HepG2 (cell line): ENCODE measurements at regions not wholly inside any gene's neighbourhood (a gene's known extent, or its start where the extent isn't known, plus 50 kb on each side); places are given as distances from the start of the nearest gene placed in this dataset.

Source experiments
- ATAC-seq: fragments of 200-7000 bp; cut with Tn5 transposase; 3 replicates; pipeline ENCODE4 v1.9.1; 2020; ENCODE audit warnings: mild to moderate bottlenecking, moderate library complexity
- BruUV-seq: library from RNA; stranded (reverse); fragments of 400-500 nt; replicated peaks from 2 replicates; lab custom pipeline; 2021; lab: Mats Ljungman, UMichigan
- CTCF ChIA-PET: fragments of 300-600 bp; formaldehyde crosslinking; extraction: SDS; loops from one replicate; lab custom pipeline; 2021; ENCODE audit warnings: low total read pairs, inconsistent platforms, low intra/inter-chr PET ratio; lab: Yijun Ruan, JAX
- POLR2A ChIA-PET: fragments of 350-600 bp; sonication (Branson Sonifier 250); formaldehyde crosslinking; loops from one replicate; lab custom pipeline; 2020; ENCODE audit warnings: antibody characterized with exemption, inconsistent platforms; lab: Yijun Ruan, JAX
- DNase-seq: peaks from one replicate; pipeline ENCODE4 v3.0.0-alpha.2; 2015; ENCODE audit warnings: low spot score
- FAIRE-seq: peaks from 3 replicates; lab custom pipeline; 2011; peaks lifted over from hg19 to GRCh38; lab: Jason Lieb, UNC
- H2AFZ ChIP-seq: one replicate; pipeline ENCODE4 v1.6.1; 2011; ENCODE audit warnings: low read length, inconsistent platforms
- H3K27ac ChIP-seq: fragments of 300-600 bp; 3 replicates; pipeline ENCODE4 v1.8.0; 2011; ENCODE audit warnings: mixed run types, mild to moderate bottlenecking, mixed read lengths, low read length, inconsistent platforms; ENCODE audit not compliant: insufficient read depth; ENCODE audit errors: extremely low read length
- H3K27me3 ChIP-seq, 2 experiments: fragments of 200-600 bp in 1 of 2; 2 replicates in 1 of 2; 3 replicates in 1 of 2; pipeline versions ENCODE4 v1.6.0 to v1.8.0; 2011; ENCODE audit warnings: low read length in 2 of 2, mild to moderate bottlenecking in 2 of 2, moderate library complexity in 2 of 2, inconsistent platforms in 1 of 2; ENCODE audit not compliant: insufficient read depth in 2 of 2, control insufficient read depth in 1 of 2
- H3K36me3 ChIP-seq, 2 experiments: fragments of 200-600 bp in 1 of 2; replicated peaks in 1 of 2; 2 replicates in 1 of 2; 3 replicates in 1 of 2; pipeline versions ENCODE4 v1.5.1 to v1.8.0; 2011; ENCODE audit warnings: low read length in 2 of 2, inconsistent platforms in 1 of 2; ENCODE audit not compliant: insufficient read depth in 2 of 2, control insufficient read depth in 1 of 2
- H3K4me1 ChIP-seq: 2 replicates; pipeline ENCODE4 v1.5.1; 2012; ENCODE audit warnings: low read length, inconsistent platforms; ENCODE audit not compliant: insufficient read depth
- H3K4me2 ChIP-seq: 2 replicates; pipeline ENCODE4 v1.6.0; 2011; ENCODE audit warnings: low read depth, low read length, inconsistent platforms
- H3K4me3 ChIP-seq, 3 experiments: fragments of 200-600 bp in 1 of 3; sonication (generic), shearing (Covaris generic) in 1 of 3; replicated peaks in 1 of 3; 2 replicates each; pipeline ENCODE4 v1.5.1; 2011 to 2016; ENCODE audit warnings: low read length in 3 of 3, inconsistent platforms in 2 of 3, low read depth in 2 of 3, mild to moderate bottlenecking in 2 of 3, control low read depth in 1 of 3, mixed read lengths in 1 of 3; ENCODE audit not compliant: insufficient read depth in 1 of 3
- H3K79me2 ChIP-seq: one replicate; pipeline ENCODE4 v1.6.1; 2011; ENCODE audit warnings: low read length, inconsistent platforms; ENCODE audit not compliant: insufficient read depth
- H3K9ac ChIP-seq: 2 replicates; pipeline ENCODE4 v1.6.0; 2011; ENCODE audit warnings: mild to moderate bottlenecking, low read depth, low read length, inconsistent platforms; ENCODE audit not compliant: insufficient read depth
- H3K9me3 ChIP-seq: 2 replicates; pipeline ENCODE4 v1.5.1; 2012; ENCODE audit warnings: mild to moderate bottlenecking, low read length
- H4K20me1 ChIP-seq: 2 replicates; pipeline ENCODE4 v1.6.0; 2011; ENCODE audit warnings: inconsistent platforms, mild to moderate bottlenecking, low read length, moderate library complexity; ENCODE audit not compliant: insufficient read depth
- ETV6 ChIP-seq: sonication (generic); formaldehyde crosslinking; conservative IDR thresholded peaks from 2 replicates; pipeline ENCODE4 v1.4.0; 2020; ENCODE audit warnings: missing genetic modification reagents
- FOXK2 ChIP-seq: fragments of 450-650 bp; IDR thresholded peaks from 2 replicates; pipeline ENCODE4 v1.6.1; 2016
- PHF20 ChIP-seq: sonication (generic); formaldehyde crosslinking; IDR thresholded peaks from 2 replicates; pipeline ENCODE4 v1.5.0; 2020; ENCODE audit warnings: mild to moderate bottlenecking, missing genetic modification reagents
- SIX4 ChIP-seq: sonication (generic); formaldehyde crosslinking; IDR thresholded peaks from 2 replicates; pipeline ENCODE4 v1.4.0; 2020; ENCODE audit warnings: missing genetic modification reagents
- SRF ChIP-seq: IDR thresholded peaks from 2 replicates; pipeline ENCODE4 v1.6.1; 2011; ENCODE audit warnings: mild to moderate bottlenecking, low read depth, low read length, moderate library complexity
- ZBTB3 ChIP-seq: sonication (generic); formaldehyde crosslinking; IDR thresholded peaks from 2 replicates; pipeline ENCODE4 v1.4.0; 2020; ENCODE audit warnings: low read depth, mild to moderate bottlenecking, moderate library complexity, missing genetic modification reagents, borderline replicate concordance
- ZFAT ChIP-seq: sonication (generic); formaldehyde crosslinking; conservative IDR thresholded peaks from 2 replicates; pipeline ENCODE4 v1.8.1; 2023; ENCODE audit warnings: missing genetic modification reagents, inconsistent platforms
- ZNF775 ChIP-seq: sonication (generic); formaldehyde crosslinking; IDR thresholded peaks from 2 replicates; pipeline ENCODE4 v1.4.0; 2020; ENCODE audit warnings: missing genetic modification reagents, mild to moderate bottlenecking, moderate library complexity, borderline replicate concordance
- WGBS: methylation state at CpG from one replicate; pipeline ENCODE4 v1.1.6; 2017; ENCODE audit warnings: low lambda C conversion rate; 5-methylcytosine and 5-hydroxymethylcytosine counted together
- in situ Hi-C: cut with HindIII; loops from 2 replicates; pipeline ENCODE4 v1.10.0; 2017; ENCODE audit warnings: low pct_unique_long_range_greater_than_20kb; ENCODE audit not compliant: extremely low pct_ligation_motif_present
- intact Hi-C: fragments of 100-400 bp; cut with micrococcal nuclease; formaldehyde crosslinking; loops from one replicate; pipeline ENCODE4 v1.10.0; 2022; ENCODE audit not compliant: unreplicated experiment
- TF ChIP-seq, protein P1 (sequence below): sonication (generic); formaldehyde crosslinking; IDR thresholded peaks from 2 replicates; pipeline ENCODE4 v1.4.0; 2020; ENCODE audit warnings: missing genetic modification reagents
- TF ChIP-seq, protein P2 (sequence below): sonication (generic); formaldehyde crosslinking; IDR thresholded peaks from 2 replicates; pipeline ENCODE4 v1.8.1; 2022; ENCODE audit warnings: low read depth, mild to moderate bottlenecking, missing genetic modification reagents
- TF ChIP-seq, protein P3 (sequence below): sonication (generic); formaldehyde crosslinking; IDR thresholded peaks from 2 replicates; pipeline ENCODE4 v1.4.0; 2020; ENCODE audit warnings: mild to moderate bottlenecking, low read depth, missing genetic modification reagents

DNA sequence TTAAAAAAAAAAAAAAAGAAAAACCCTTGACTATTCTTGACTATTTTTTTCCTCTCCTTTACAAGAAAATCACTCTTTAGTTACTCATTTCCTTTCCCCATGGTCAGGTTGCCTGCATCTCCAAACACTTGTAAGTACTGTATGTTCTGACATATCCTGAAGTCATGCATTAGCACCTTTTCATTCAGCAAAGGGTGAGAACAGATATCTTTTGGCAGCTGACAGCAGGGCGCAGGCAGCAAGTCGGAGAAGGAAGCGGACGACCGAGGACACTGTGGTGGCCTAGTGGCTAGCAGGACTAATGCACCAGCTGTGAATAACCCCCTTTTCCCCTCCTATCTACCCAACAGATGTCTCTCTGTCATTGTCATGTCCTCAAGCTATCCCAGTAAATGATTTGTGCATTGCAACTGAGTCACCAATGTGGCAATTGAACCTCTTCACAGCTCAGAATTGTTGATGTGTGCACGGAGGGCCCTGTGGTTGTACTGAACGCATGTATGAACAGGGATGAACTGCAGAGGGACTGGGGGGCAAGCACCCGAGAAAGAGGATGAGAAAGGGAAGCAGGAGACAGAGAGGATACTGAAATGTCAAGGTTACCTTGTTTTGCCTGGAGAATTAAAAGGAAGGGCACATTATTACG is 996.0 kb upstream of the ARRDC3 start:
- Histone ChIP-seq H3K9ac (no peak overlapping the region), H3K27me3 (no peaks in the 10 kb centered on the region), H3K9me3 (no peaks in the 10 kb centered on the region), H3K4me1 (no peaks in the 10 kb centered on the region), H3K36me3 (no peaks in the 10 kb centered on the region), H3K79me2 (no peaks in the 10 kb centered on the region), H3K4me3 (no peak overlapping the region), H4K20me1 (no peaks in the 10 kb centered on the region), H3K27ac (no peak overlapping the region), H3K4me2 (no peak overlapping the region), H2AFZ (no peak overlapping the region)
- ChIA-PET POLR2A (no interaction called here), CTCF (no interaction called here)
- 40% methylated on average over 9 of the region's 9 CpGs for WGBS
- no TSS peak for BruUV-seq
- ATAC-seq (peak; percentile 31; the same call in 2 of the 3 replicates), DNase-seq (no peak), FAIRE-seq (no peak)
- intact Hi-C loops (no loop called here), in situ Hi-C loops (no loop called here)
- TF ChIP-seq FOXK2 (no peak), ETV6 (CRISPR knock-in tag) (no peak), ZBTB3 (CRISPR knock-in tag) (no peak), ZFAT (CRISPR knock-in tag) (no peak), SIX4 (CRISPR knock-in tag) (no peak), PHF20 (CRISPR knock-in tag) (no peak), SRF (no peak), ZNF775 (no peak)
- TF ChIP-seq, protein P1, sequence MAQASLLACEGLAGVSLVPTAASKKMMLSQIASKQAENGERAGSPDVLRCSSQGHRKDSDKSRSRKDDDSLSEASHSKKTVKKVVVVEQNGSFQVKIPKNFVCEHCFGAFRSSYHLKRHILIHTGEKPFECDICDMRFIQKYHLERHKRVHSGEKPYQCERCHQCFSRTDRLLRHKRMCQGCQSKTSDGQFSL: no peak
- TF ChIP-seq, protein P2, sequence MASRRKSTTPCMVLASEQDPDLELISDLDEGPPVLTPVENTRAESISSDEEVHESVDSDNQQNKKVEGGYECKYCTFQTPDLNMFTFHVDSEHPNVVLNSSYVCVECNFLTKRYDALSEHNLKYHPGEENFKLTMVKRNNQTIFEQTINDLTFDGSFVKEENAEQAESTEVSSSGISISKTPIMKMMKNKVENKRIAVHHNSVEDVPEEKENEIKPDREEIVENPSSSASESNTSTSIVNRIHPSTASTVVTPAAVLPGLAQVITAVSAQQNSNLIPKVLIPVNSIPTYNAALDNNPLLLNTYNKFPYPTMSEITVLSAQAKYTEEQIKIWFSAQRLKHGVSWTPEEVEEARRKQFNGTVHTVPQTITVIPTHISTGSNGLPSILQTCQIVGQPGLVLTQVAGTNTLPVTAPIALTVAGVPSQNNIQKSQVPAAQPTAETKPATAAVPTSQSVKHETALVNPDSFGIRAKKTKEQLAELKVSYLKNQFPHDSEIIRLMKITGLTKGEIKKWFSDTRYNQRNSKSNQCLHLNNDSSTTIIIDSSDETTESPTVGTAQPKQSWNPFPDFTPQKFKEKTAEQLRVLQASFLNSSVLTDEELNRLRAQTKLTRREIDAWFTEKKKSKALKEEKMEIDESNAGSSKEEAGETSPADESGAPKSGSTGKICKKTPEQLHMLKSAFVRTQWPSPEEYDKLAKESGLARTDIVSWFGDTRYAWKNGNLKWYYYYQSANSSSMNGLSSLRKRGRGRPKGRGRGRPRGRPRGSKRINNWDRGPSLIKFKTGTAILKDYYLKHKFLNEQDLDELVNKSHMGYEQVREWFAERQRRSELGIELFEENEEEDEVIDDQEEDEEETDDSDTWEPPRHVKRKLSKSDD (CRISPR knock-in tag): no peak
- TF ChIP-seq, protein P3, sequence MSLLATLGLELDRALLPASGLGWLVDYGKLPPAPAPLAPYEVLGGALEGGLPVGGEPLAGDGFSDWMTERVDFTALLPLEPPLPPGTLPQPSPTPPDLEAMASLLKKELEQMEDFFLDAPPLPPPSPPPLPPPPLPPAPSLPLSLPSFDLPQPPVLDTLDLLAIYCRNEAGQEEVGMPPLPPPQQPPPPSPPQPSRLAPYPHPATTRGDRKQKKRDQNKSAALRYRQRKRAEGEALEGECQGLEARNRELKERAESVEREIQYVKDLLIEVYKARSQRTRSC: no peak
